GM21529 (cell line): ENCODE measurements at regions not wholly inside any gene's neighbourhood (a gene's known extent, or its start where the extent isn't known, plus 50 kb on each side); places are given as distances from the start of the nearest gene placed in this dataset.
"Not testable (repeated sequence)": the region's sequence is repeated elsewhere in the genome, so short reads cannot be mapped to it uniquely, and the experiment has no call there.

ENCODE experiments used
- ATAC-seq: cut with Tn5 transposase; IDR thresholded peaks from one replicate; pipeline ENCODE4 v1.9.1; 2021; ENCODE audit not compliant: unreplicated experiment

DNA sequence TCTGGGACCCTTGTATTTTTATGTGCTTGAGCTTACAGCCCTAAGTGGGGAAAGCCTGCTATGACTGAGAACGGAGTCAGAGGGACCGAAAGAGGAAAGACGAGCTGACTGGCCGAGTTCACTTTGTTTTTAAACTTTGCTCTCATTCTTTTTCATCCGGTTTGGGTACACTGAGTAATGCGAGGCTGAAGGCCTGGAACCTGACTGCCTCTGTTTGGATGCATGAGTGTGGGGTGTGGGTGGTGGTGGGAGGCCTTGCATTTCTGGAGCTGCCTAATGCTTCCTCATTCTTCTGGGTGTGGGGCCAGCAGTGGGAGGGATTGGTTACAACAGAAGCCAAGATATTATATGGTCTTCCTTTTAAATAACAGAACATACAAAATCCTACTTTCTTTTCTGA lies 155.5 kb downstream of the BUB3 start:
- ATAC-seq = no peak

DNA sequence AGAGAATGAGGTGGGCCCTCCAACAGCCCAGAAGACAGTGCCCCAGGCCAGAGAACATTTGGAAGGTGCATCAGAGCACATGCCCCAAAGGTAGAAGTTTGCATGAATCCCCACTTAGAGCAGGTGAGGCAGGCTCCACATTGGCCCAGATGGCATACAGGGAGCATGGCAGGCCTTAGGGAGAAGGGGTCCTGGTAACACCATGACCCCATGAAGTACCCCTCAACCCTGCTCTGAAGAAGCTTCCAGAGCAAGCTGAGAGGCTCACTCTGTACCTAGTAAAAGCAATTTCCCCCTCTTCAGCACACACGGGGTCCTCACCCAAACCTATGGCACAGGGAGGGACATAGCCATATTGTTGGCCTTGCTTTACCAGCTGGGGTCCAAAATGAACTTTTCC lies 162.6 kb downstream of the BUB3 start:
- ATAC-seq = no peak

DNA sequence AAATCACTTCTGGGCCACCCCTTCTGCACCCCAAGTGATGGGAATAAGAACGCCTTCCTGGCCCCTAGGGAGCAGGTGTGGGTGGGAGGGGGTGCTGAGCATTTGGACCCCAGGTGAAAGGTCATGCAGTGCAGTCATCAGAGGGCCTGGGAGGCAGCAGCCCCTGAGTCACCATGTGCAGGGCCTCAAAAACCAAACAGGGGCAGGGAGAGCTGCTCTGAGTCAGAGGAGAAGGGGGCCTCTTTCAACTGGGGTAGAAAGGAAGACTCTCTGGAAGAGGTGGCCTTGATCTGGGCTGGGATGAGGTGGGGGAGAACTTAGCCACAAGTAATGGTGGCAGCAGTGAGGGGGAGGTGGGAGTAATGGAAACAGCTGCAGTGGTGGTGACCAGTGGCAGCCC lies 164.3 kb downstream of the BUB3 start:
- no peak for ATAC-seq

DNA sequence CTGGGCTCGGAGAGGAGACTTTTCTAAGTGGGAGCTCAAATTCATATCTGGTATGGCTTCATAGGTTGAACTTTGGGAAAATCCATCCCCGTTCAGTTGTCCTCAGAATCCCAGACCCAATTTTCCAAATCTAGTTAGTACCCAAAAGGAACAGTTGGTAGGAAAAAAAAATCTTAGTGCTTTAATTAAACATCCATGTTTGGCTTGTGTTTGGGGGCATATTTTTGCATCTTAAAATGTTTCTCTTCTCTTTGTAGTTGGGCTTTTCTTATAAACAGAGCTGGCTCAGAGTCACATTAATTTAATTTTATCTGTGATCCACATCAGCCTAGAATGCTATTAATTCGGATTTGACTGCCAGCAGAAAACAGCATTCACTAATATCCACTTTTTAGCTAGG lies 165.9 kb downstream of the BUB3 start:
- no peak for ATAC-seq

DNA sequence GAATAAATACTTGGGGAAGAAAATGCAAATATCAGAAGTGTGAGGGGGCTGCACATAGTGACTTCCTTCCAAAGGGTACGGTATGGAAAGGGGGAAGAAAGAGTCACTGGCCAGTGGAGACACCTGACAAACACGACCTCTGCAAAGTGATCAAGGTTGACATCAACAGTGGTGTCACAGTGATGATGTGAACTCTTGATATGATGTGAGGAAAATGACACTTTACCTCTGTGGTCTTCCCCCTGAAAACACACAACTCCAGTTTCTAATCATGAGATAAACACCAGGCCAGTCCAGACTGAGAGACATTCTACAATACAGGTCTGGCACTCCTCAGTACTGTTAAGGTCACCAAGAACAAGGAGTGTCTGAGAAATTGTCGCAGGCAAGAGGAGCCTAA lies 169.7 kb downstream of the BUB3 start:
- no peak for ATAC-seq

DNA sequence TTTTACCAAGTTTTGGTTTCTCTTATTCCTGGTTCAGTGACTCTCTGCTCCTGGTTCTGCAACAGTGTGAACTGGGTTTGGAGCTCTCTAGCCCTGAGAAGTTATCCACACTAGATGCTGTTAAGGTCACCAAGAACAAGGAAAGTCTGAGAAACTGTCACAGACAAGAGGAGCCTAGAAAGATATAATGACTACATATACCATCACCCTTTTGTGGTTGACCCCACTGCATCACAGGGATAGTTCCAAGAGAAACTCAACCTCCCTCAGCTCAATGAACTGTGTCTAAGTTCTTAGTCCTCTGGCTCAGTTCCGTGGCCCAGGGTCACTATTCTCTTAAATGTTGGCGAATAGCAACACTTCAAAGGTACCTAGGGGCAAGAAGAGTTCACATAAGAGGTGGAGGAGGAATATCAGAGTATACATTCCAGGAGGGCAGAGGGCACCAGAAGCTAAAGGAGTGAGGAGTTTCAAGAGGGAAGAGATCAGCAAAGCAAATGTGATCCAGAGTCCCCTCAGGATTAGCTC lies 171.5 kb downstream of the BUB3 start:
- ATAC-seq = no peak

DNA sequence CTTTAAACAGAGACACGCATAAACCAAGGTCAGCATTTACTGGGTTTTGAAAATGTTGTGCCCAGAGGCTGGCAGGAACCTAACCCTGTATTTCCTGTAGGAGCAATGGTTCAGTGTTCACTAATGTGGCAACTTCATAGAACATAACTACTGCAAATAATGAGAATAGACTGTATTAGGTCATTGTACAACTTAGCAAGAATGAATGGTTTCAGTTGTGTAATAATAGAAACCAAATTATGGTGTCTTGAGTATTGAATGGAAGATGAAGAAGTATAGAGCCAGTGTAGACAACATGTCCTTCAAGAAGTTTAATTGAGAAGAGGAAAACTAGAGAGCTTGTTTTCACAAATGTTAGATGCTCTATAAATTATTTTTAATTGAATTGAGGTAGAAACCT lies 172.5 kb downstream of the BUB3 start:
- no peak for ATAC-seq

DNA sequence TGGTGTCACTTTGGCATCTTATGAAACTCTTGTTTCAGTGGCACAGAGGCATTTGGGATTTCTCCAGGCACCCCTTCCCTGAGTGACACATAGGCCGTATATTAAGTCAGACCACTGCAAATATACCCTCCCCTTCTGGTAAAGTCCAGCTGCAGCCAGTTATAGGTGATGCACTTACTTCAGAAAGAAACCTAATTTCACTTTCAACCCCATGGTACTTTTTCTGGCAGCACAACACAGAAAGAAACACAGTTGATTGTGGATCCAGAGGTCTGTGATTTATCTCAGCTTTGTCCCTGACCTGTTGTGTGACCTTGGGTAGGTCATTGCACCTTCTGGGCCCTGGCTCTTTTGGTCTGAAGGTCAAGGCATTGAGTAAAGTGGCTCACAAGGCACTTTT lies 173.2 kb downstream of the BUB3 start:
- peak; percentile 84 for ATAC-seq

DNA sequence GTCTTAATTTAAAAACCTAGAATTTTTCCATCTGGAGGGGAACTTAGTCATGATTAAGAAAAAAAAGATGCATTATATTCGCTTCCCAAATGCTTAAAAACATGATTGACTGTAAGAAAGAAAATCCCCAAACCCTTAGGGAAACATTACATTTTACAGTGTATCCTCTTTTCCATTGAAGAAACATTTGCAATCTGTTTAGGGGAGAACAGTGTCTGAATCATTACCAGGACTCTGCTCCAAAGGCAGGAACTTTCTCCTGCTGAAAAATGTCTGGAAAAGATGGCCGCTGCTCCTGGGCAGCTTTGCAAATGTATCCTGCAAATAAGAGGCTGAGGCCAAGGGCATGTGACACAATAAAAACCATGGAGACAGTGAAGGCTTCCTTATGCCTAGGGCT lies 173.7 kb downstream of the BUB3 start:
- ATAC-seq = no peak

DNA sequence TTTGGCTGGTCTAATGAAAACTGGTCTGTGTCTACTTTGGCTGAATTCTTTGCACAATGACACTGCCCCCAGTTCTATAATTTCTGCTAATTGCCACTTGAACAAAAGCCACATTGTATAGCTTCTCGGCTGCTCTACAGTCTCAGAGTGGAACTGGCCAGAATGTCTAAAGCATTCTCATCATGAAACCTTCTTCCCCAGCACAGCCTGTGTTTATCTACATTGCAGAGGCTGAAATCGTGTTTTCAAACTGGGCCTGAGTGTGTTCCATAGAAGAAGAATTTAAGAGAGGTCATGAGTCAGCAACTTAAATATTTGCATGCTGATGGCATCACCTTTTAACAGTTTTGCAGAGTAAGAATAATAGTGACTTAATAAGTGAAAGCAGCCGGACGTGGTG lies 177.2 kb downstream of the BUB3 start:
- ATAC-seq = no peak

DNA sequence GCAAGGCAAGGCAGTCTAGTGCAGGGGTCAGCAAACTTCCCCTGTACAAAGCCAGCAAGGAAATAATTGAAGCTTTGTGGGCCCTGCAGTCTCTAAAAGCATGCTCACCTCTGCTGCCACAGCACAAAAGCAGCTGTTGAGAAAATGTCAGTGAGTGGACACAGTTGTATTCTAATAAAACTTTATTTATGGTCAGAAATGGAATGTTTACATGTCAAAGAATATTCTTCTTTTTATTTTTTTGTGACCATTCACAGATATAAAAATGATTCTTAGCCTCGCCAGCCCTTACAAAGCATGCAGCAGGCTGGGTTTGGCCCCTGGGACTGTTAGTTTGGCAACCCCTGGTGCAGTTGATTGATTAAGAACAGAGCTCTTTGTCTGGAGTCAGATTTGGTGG lies 192.4 kb downstream of the BUB3 start:
- no peak for ATAC-seq

DNA sequence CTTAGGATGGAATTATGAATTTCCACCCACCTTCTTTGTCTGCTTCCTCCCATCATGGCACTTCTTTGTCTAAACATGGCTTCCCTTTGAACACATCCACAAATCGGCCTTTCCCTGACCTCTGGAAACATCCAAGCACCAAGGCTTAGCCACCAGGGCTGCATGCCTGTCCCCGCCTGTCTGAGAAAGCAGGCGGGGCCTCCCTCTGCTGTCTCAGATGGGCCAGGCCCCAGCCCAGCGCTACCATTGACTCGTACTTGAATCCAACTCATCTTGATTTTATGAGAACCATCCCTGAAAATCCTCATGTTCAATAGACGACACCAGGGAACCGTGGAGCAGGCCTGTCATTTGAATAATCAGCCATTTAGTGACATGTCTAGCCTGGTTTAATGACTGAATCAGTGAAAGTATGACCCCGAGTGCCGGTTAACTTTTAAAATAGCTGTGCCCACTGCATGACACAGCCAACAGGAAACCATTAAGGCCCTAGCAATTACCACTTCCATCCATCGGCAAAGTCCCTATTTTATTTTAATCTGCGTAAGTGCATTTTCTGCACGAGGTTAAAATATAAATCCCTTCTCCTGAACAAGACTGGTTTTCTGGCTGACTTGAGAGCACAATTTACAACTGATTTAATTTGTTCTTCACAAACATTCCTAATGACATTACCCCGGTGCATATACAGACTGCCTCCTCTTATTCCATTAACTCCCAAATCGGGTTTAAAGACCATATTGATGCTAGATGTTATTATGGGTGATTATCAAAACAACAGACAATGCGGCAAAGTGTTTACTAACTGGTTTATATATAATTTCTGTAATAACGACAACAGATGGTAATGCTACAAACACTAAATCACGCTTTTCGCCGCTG lies 194.7 kb downstream of the BUB3 start:
- ATAC-seq = no peak

DNA sequence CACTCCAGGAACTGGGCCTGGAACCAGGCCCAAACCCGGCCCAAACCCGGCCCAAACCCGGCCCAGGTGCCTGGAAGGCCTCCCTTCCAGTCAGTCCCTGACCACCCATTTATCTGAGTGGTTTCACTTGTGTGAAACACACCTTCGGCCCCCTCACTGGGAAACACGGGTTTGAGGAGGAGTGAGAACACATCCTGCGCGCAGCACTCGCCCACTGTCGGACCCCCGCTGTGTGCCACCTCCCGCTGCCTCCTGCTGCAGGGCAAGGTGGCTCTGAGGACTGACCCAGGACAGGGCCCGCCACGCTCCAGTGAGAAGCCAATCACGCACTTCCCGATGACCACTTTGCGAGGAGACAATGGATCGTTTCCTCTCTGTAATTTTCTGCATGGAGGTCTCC lies 197.5 kb downstream of the BUB3 start:
- ATAC-seq = no peak

DNA sequence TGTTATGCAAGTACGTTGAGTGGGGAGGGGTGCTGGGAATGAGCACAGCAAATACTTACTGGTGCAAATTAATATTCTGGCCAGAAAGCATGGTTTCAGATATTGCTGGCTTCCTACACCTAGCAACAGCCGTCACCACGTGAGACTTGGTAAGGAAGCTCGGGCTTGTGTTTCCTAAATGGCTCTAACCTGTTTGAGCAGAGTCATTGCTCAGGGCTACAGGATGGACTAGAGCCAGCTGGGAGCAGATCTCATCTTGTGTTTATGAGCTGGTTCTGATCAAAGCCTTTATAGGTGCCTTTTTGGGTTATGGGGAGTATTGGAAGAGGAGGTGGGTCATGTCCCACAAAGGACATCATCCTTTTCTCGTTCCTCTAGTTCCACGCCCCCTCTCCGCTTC lies 200.3 kb downstream of the BUB3 start:
- no peak for ATAC-seq

DNA sequence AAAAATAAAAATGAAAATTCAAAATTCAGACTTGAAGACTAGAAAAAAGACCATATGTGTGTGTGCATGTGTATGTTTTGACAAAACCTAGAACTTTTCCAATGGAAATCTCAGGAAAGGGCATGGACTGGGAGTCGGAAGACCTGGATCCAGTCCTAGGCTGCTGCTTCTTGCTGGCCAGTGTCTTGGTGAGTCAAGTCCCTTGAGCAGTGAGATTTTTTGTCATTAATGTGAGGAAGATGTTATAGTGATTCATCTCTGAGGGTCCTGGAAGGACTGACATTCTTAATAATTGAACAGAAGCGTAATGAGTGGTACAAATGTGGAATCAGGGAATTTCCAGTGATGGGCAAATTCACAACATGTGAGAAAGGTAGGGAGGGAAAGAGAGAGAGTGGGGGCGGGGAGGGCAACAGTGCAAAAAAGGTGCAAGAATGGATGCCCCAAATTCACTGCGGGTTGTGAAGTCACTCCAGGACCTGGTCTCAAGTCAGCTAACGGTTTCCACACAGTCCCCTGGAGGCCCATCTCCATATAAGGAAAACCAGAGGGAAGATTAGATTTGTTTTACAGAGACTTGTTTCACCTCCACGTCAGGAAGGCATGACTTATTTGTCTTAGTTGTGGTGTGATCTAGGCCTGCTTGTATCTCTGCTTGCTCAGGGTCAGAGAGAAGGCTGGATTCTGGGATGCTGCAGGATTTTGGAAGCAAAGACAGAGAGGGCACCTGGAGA lies 201.7 kb downstream of the BUB3 start:
- ATAC-seq = no peak

DNA sequence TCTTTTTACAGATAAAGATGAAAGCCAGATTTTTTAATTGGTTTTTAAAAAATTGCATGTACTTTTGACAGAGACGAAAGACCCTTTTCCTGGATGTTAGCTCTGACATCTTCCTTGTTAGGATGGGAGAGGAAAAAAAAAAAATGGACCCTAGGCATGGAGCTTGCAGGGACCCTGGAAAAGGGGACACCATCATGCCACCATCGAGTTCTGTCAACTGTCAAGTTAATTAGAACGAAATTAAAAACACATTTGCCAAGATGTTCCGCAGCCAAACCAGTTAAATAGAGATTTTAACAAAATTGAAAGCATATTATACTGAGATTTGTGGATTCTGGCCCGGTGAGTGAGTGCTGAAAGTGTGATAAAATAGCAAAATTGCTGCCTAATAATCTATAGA lies 202.6 kb downstream of the BUB3 start:
- ATAC-seq = no peak

DNA sequence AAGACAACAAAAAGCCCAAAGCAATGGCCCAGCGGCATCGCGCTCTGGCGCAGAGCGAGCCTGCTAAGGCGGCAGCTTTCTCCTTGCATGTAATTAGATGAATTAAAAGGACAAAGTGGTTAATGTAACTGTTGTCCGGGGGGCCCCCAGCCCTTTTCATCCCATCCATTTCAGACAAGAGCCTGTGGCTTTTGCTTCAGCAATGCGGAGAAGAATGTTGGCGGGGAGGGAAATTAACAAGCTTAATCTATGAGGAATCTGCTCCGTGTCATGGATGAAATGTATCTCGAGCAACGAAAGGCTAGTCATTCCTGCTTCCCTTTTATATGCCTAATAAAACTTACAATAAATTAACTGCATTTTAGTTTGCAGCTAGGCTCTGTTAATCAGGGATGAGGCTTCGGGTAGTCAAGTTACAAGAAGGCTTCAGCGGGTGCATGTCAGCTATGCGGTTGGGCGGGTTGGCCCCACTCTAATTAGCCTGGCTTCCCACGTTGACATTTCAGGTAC lies 203.3 kb downstream of the BUB3 start:
- no peak for ATAC-seq

DNA sequence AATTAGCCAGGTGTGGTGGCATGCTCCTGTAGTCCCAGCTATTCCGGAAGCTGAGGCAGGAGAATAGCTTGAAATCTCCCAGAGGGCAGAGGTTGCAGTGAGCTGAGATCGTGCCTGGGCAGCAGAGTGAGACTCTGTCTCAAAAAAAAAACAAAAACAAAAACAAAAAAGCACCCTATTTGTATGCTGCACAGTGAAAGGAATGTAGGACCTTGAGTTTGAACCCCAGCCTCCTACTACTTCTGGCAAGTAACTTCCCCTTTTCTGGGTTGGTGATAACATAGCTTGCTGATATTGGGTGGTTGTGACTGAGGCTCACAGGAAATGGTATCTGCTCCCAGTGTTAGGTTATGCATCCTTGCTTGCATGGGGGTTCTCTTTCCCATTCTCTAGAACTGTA lies 205.3 kb downstream of the BUB3 start:
- peak; percentile 73 for ATAC-seq

DNA sequence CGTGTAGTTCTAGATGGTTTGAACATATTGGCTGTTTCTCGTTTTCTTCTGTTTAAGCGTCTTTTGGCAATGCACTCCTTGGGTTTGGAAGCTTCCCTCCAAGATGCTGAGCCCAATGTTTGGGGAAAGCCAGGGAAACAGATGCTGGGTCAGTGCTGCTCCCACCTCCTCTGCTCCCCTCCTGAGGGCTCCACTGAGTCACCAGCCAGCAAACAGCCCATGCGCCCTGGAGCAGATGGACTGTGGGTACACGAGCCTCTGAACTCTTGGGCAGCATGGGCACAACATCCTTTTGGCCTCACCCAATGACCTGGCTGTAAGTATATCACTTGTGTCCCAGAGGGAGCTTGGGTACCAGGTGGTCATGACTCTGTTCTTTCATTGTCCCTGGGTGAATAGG lies 207.6 kb downstream of the BUB3 start:
- ATAC-seq = no peak

DNA sequence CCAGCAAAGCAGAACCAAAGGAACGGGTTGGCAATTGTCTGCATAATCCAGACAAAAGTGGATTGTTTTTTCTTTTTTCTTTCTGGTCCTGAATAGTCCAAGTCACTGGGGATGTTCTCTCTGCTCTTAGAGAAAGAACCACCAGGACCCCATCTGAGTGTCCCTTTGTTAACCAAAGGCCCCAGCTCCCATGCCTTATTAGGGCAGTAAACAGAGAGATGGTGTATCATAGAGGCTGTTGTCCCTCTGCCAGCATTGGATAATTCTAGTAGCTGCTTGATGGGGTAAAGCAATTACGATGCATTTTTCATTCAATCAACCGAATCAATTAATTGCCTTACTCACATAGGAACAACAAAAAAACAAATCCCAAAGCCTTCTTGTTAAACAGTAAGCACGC lies 213.0 kb downstream of the BUB3 start:
- no peak for ATAC-seq

DNA sequence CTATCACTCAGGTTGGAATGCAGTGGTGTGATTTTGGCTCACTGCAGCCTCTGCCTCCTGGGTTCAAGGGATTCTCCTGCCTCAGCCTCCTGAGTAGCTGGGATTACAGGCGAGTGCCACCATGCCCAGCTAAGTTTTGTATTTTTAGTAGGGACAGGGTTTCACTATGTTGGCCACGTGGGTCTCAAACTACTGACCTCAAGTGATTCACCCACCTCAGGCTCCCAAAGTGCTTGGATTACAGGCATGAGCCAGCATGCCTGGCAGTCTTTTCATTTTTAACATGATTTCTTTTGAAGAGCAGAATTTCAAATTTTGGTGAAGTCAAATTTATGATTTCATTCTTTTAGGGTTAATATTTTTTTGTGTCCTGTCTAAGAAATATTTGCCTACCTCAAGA lies 217.4 kb downstream of the BUB3 start:
- ATAC-seq = not testable (repeated sequence)

DNA sequence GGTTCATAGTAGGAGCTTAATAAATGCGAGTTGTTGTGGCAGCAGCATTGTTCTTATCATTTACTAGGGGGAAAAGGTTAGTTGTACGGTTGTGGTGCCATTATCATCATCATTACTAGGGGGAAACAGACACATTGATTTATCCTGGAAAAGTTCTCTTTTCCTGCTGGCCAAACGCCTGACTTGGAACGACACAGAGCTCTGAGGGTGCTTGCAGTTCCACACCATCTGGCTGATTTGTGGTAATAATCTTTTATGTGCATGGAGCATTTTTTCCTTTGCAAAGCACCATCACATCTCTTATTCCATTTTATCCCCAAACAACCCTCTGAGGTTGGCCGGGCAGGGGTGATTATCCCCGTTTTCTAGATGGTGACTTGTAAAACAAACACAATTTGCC lies 219.4 kb downstream of the BUB3 start:
- no peak for ATAC-seq
